Uterus (tissue), 3 donors: ENCODE measurements at regions not wholly inside any gene's neighbourhood (a gene's known extent, or its start where the extent isn't known, plus 50 kb on each side); places are given as distances from the start of the nearest gene placed in this dataset.

ENCODE experiments used
- DNase-seq, 2 donors: peaks; one replicate each; pipeline ENCODE4 v3.0.0-alpha.2; 2019 to 2020
- H3K27ac ChIP-seq, 2 donors: fragments of 200-600 bp; sonication (generic); 1 replicate in 1 of 2; 2 replicates in 1 of 2; pipeline ENCODE4 v1.5.1; 2016 to 2018
- H3K27me3 ChIP-seq, 2 donors: fragments of 200-600 bp; sonication (generic); one replicate each; pipeline ENCODE4 v1.5.1; 2018 to 2019; ENCODE audit warnings: control low read depth in 1 of 2
- H3K36me3 ChIP-seq, 2 donors: fragments of 200-600 bp; sonication (generic); one replicate each; pipeline ENCODE4 v1.5.1; 2019; ENCODE audit warnings: control low read depth in 1 of 2
- H3K4me1 ChIP-seq, 2 donors: fragments of 200-600 bp; sonication (generic); one replicate each; pipeline ENCODE4 v1.5.1; 2018 to 2019; ENCODE audit warnings: control low read depth in 1 of 2
- H3K4me3 ChIP-seq, 2 donors: fragments of 200-600 bp; sonication (generic); 1 replicate in 1 of 2; 2 replicates in 1 of 2; pipeline ENCODE4 v1.5.1; 2018 to 2019; ENCODE audit warnings: mild to moderate bottlenecking in 1 of 2
- H3K9me3 ChIP-seq, 2 donors: fragments of 200-600 bp; sonication (generic); one replicate each; pipeline ENCODE4 v1.5.1; 2019; ENCODE audit warnings: control low read depth in 1 of 2
- CTCF ChIP-seq, 4 experiments: fragments of 200-600 bp in 2 of 4; fragments of 450-650 bp in 2 of 4; sonication (generic) in 2 of 4; IDR thresholded peaks; one replicate each; pipeline ENCODE4 v1.5.1; 2016 to 2019; ENCODE audit warnings: antibody characterized with exemption in 4 of 4, mild to moderate bottlenecking in 2 of 4, moderate library complexity in 1 of 4
- POLR2A ChIP-seq, 2 donors: fragments of 450-650 bp; IDR thresholded peaks; one replicate each; pipeline ENCODE4 v1.6.1; 2016; ENCODE audit warnings: antibody characterized with exemption in 2 of 2, mild to moderate bottlenecking in 1 of 2, moderate library complexity in 1 of 2
- intact Hi-C: fragments of 100-400 bp; cut with DNase I; formaldehyde crosslinking; loops from one replicate; pipeline ENCODE4 v1.15.1; 2023; ENCODE audit warnings: low total_unique reads
- donor health status: DM: yes; HTN: yes; CAD: no.

- peak overlapping the region; percentile 26 to 44 for H3K27ac ChIP-seq
- no peaks in the 10 kb centered on the region for H3K9me3 ChIP-seq
- no peaks in the 10 kb centered on the region for H3K27me3 ChIP-seq
- no peaks in the 10 kb centered on the region for H3K4me1 ChIP-seq
- no peak for DNase-seq
- H3K4me3 ChIP-seq = no peak overlapping the region
- peaks cover 0 to 4% of the 10 kb centered on the region in 2 donors for H3K36me3 ChIP-seq
- TF ChIP-seq CTCF (IDR thresholded peaks at IDR 0.05) (no peak), POLR2A (IDR thresholded peaks at IDR 0.05) (no peak)
- intact Hi-C loops = no loop called here
Measured at GRCh38 chr6:22928775-22929174, 359.4 kb downstream of the HDGFL1 start.

DNA sequence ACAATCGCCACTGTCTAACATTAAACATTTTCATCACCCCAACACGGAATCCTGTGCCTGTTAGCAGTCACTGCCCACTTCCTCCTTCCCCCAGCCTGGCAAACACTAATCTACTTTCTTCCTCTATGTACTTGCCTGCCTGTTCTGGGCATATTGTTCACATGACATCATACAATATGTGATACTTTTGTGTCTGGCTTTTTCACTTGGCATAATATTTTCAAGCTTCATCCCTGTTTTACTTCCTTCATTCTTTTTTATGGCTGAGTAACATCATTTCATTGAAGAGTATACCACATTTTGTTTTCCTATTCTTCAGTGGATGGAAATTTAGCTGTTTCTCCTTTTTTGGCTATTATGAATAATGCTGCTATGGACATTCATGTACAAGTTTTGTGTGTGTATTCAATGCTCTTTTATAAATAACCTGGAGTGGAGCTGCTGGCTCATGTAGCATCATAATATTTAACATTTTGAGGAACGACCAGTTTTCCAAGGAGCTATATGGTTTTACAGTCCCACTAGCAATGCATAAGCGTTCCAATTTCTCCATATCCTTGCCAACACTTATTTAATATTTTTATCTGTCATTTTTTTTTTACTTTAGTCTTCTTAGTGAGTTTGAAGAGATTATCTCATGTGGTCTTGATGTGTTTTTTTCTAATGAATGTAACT lies 360.1 kb downstream of the HDGFL1 start:
- H3K4me3 ChIP-seq = no peak overlapping the region
- TF ChIP-seq POLR2A (IDR thresholded peaks at IDR 0.05) = no peak
- TF ChIP-seq CTCF (IDR thresholded peaks at IDR 0.05) = no peak
- peak overlapping the region; percentile 26 to 44 for H3K27ac ChIP-seq
- peaks cover 0 to 4% of the 10 kb centered on the region in 2 donors for H3K36me3 ChIP-seq
- no peak for DNase-seq
- H3K27me3 ChIP-seq = no peaks in the 10 kb centered on the region
- no peaks in the 10 kb centered on the region for H3K9me3 ChIP-seq
- no peaks in the 10 kb centered on the region for H3K4me1 ChIP-seq
- intact Hi-C loops = no loop called here

GRCh38 chr6:22940581-22941290 lies 371.4 kb downstream of the HDGFL1 start:
- Histone ChIP-seq H3K9me3 (no peaks in the 10 kb centered on the region), H3K4me1 (no peaks in the 10 kb centered on the region), H3K27ac (no peak overlapping the region), H3K27me3 (no peaks in the 10 kb centered on the region), H3K36me3 (no peaks in the 10 kb centered on the region), H3K4me3 (no peak overlapping the region)
- TF ChIP-seq CTCF (IDR thresholded peaks at IDR 0.05) (no peak), POLR2A (IDR thresholded peaks at IDR 0.05) (no peak)
- no peak for DNase-seq
- intact Hi-C loops = no loop called here

DNA sequence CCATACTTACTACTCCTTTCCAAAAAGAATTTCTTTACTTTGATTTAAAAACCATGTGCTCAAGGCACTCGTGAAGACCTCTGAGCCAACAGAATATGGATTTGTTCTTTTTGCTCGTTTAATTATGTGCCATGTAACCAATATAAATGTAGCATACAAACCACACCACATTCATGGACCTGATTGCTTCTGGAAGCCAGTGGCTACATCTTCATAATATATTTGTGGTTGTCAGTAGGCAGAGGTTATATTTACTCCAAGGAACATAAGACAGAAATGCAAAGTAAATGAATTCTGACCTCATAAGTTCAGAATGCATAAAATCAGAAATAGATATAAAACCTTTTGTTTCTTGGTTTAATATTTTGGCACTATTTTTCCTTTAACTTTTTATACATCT lies 373.0 kb downstream of the HDGFL1 start:
- H3K4me1 ChIP-seq = no peaks in the 10 kb centered on the region
- no peaks in the 10 kb centered on the region for H3K9me3 ChIP-seq
- H3K27ac ChIP-seq = no peak overlapping the region
- no peak for DNase-seq
- TF ChIP-seq CTCF (IDR thresholded peaks at IDR 0.05) (no peak), POLR2A (IDR thresholded peaks at IDR 0.05) (no peak)
- H3K4me3 ChIP-seq = no peak overlapping the region
- intact Hi-C loops = no loop called here
- no peaks in the 10 kb centered on the region for H3K36me3 ChIP-seq
- H3K27me3 ChIP-seq = no peaks in the 10 kb centered on the region

DNA sequence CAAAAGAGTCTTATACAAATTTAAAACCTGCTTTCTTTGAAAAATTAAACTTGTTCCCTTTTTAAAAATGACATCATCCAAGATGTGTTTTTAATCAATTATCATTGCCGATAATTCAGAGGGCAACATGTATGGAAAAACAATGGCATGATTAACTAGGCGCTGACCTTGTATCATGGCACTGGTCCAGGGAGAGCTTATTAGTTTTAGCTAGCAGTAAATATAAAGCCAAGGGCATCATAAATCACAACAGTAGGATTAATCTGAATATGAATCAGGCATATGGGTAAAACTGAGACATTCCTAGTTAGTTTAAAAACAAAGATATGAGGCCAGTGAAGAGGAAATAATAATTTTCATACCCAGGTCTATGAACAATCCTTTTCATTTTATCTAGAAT lies 374.0 kb downstream of the HDGFL1 start:
- TF ChIP-seq POLR2A (IDR thresholded peaks at IDR 0.05) (no peak), CTCF (IDR thresholded peaks at IDR 0.05) (no peak)
- H3K36me3 ChIP-seq = no peaks in the 10 kb centered on the region
- no peak for DNase-seq
- no peak overlapping the region for H3K4me3 ChIP-seq
- H3K9me3 ChIP-seq = no peaks in the 10 kb centered on the region
- intact Hi-C loops = no loop called here
- H3K4me1 ChIP-seq = no peaks in the 10 kb centered on the region
- no peak overlapping the region for H3K27ac ChIP-seq
- no peaks in the 10 kb centered on the region for H3K27me3 ChIP-seq
